Esophagus (tissue), 2 donors: ENCODE measurements at regions not wholly inside any gene's neighbourhood (a gene's known extent, or its start where the extent isn't known, plus 50 kb on each side); places are given as distances from the start of the nearest gene placed in this dataset.

Experiments used
- H3K27ac ChIP-seq, 2 donors: one replicate each; pipeline ENCODE4 v1.5.1; 2013; ENCODE audit warnings: low read depth in 2 of 2, mild to moderate bottlenecking in 2 of 2, inconsistent platforms in 1 of 2, low read length in 1 of 2, moderate library complexity in 1 of 2
- H3K27me3 ChIP-seq, 2 donors: one replicate each; pipeline ENCODE4 v1.6.1; 2013; ENCODE audit warnings: low read length in 2 of 2, control low read depth in 1 of 2, mild to moderate bottlenecking in 1 of 2; ENCODE audit not compliant: insufficient read depth in 2 of 2, control insufficient read depth in 1 of 2
- H3K36me3 ChIP-seq, 2 donors: one replicate each; pipeline ENCODE4 v1.6.1; 2013; ENCODE audit warnings: low read length in 1 of 2; ENCODE audit not compliant: control insufficient read depth in 2 of 2, insufficient read depth in 2 of 2
- H3K4me1 ChIP-seq, 2 donors: one replicate each; pipeline ENCODE4 v1.6.1; 2013; ENCODE audit warnings: low read length in 1 of 2; ENCODE audit not compliant: control insufficient read depth in 2 of 2, insufficient read depth in 2 of 2
- H3K4me3 ChIP-seq, 2 donors: one replicate each; pipeline ENCODE4 v1.5.1; 2013; ENCODE audit warnings: low read length in 2 of 2, mild to moderate bottlenecking in 2 of 2, low read depth in 1 of 2, moderate library complexity in 1 of 2
- H3K9me3 ChIP-seq, 2 donors: one replicate each; pipeline ENCODE4 v1.6.1; 2013; ENCODE audit warnings: mild to moderate bottlenecking in 2 of 2, low read depth in 1 of 2, low read length in 1 of 2, moderate library complexity in 1 of 2; ENCODE audit not compliant: control insufficient read depth in 2 of 2, insufficient read depth in 1 of 2
- WGBS, 2 donors: extraction: QIAGEN DNeasy Blood & Tissue Kit; methylation state at CpG; one replicate each; pipeline ENCODE4 v1.1.7; 2013; 5-methylcytosine and 5-hydroxymethylcytosine counted together
- donor health status: healthy with polysubstance abuse.
- donor health status: Bipolar disorder and iron deficiency.

- no peaks in the 10 kb centered on the region for H3K27me3 ChIP-seq
- no peaks in the 10 kb centered on the region for H3K36me3 ChIP-seq
- no peaks in the 10 kb centered on the region for H3K9me3 ChIP-seq
- no peak overlapping the region for H3K4me3 ChIP-seq
- 65 to 81% methylated on average over 4 of the region's 4 CpGs for WGBS, 2 donors
- H3K4me1 ChIP-seq = no peaks in the 10 kb centered on the region
- H3K27ac ChIP-seq = no peak overlapping the region
Observed at GRCh38 chr15:87755226-87755625, 501.3 kb downstream of the NTRK3 start.

GRCh38 chr15:87753539-87753938, 503.0 kb downstream of the NTRK3 start:
- no peaks in the 10 kb centered on the region for H3K36me3 ChIP-seq
- WGBS, 2 donors = 81 to 82% methylated on average over 11 of the region's 11 CpGs
- H3K4me1 ChIP-seq = no peaks in the 10 kb centered on the region
- no peaks in the 10 kb centered on the region for H3K27me3 ChIP-seq
- no peak overlapping the region for H3K4me3 ChIP-seq
- H3K9me3 ChIP-seq = no peaks in the 10 kb centered on the region
- H3K27ac ChIP-seq = no peak overlapping the region

DNA sequence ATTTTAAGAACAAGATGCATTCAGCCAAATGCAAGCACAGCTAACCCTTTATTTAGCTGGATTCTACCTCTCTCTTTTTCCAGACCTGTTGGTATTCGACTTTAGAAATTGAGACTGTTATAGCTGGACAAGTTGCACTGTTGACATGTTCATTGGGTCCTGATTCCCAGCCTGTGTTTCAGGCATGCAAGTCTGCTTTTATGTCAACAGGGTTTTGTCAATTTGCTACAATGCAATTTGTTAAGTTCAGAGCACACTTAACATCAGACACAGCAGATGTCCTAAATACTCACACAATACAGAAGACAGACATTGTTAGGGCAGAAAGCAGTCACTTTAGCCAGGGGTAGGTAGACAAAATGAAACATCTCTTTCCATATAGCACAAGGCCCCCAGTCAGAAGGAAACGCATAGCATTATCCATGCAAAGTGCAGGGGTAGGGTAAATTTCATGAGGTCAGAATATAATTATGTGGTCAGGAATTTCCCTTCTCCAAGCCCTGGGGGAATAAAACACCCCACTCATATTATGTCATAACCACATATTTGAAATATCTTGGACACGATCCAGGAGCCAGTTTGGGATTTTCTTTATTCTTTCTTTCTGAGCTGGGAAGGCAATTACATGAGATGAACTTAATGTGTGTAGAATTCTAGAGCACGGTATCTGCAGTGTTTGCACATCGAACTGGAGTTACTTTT, 504.1 kb downstream of the NTRK3 start:
- no peaks in the 10 kb centered on the region for H3K27me3 ChIP-seq
- no peak overlapping the region for H3K27ac ChIP-seq
- H3K36me3 ChIP-seq = no peaks in the 10 kb centered on the region
- H3K4me1 ChIP-seq = no peaks in the 10 kb centered on the region
- WGBS, 2 donors = 28 to 31% methylated on average over 5 of the region's 5 CpGs
- H3K4me3 ChIP-seq = no peak overlapping the region
- no peaks in the 10 kb centered on the region for H3K9me3 ChIP-seq

DNA sequence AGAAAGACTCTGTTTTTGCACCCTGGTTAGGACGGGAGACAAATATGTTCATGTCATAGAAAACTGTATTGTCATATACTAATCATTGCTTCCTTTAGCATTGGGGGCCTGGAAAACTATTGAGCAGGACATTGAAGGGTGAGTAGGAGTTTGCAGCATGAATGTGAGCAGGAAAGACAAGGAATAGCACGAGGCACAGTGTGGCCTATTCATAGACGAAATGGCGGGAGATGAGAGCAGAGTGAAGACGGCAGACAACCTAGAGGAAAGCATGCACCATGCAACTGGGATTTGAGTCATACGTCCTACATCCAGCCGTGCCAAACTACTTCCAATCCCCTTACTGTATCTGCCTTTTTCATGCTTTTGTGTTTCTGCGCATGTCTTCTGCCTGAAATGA, 508.1 kb downstream of the NTRK3 start:
- H3K36me3 ChIP-seq = no peaks in the 10 kb centered on the region
- H3K4me1 ChIP-seq = no peaks in the 10 kb centered on the region
- no peaks in the 10 kb centered on the region for H3K27me3 ChIP-seq
- H3K4me3 ChIP-seq = no peak overlapping the region
- WGBS, 2 donors = 88 to 90% methylated on average over 8 of the region's 8 CpGs
- no peaks in the 10 kb centered on the region for H3K9me3 ChIP-seq
- no peak overlapping the region for H3K27ac ChIP-seq

- no peak overlapping the region for H3K4me3 ChIP-seq
- WGBS, 2 donors = 69 to 84% methylated on average over 1 of the region's 1 CpG
- H3K27ac ChIP-seq = no peak overlapping the region
- H3K9me3 ChIP-seq = no peaks in the 10 kb centered on the region
- no peaks in the 10 kb centered on the region for H3K36me3 ChIP-seq
- no peaks in the 10 kb centered on the region for H3K4me1 ChIP-seq
- no peaks in the 10 kb centered on the region for H3K27me3 ChIP-seq
Observed at GRCh38 chr15:87747087-87747486, 509.5 kb downstream of the NTRK3 start.

GRCh38 chr15:87746333-87746732, 510.2 kb downstream of the NTRK3 start:
- Histone ChIP-seq H3K9me3 (no peaks in the 10 kb centered on the region), H3K36me3 (no peaks in the 10 kb centered on the region), H3K27me3 (no peaks in the 10 kb centered on the region), H3K4me1 (no peaks in the 10 kb centered on the region), H3K27ac (no peak overlapping the region), H3K4me3 (no peak overlapping the region)

- Histone ChIP-seq H3K4me1 (no peaks in the 10 kb centered on the region), H3K4me3 (no peak overlapping the region), H3K27me3 (no peaks in the 10 kb centered on the region), H3K36me3 (no peaks in the 10 kb centered on the region), H3K9me3 (no peaks in the 10 kb centered on the region), H3K27ac (no peak overlapping the region)
- 65 to 80% methylated on average over 2 of the region's 2 CpGs for WGBS, 2 donors
Observed at GRCh38 chr15:87744815-87745214, 511.7 kb downstream of the NTRK3 start.

GRCh38 chr15:87743562-87743961, 513.0 kb downstream of the NTRK3 start:
- no peaks in the 10 kb centered on the region for H3K4me1 ChIP-seq
- no peak overlapping the region for H3K4me3 ChIP-seq
- no peaks in the 10 kb centered on the region for H3K9me3 ChIP-seq
- H3K36me3 ChIP-seq = no peaks in the 10 kb centered on the region
- 42 to 44% methylated on average over 3 of the region's 3 CpGs for WGBS, 2 donors
- H3K27ac ChIP-seq = no peak overlapping the region
- H3K27me3 ChIP-seq = no peaks in the 10 kb centered on the region

DNA sequence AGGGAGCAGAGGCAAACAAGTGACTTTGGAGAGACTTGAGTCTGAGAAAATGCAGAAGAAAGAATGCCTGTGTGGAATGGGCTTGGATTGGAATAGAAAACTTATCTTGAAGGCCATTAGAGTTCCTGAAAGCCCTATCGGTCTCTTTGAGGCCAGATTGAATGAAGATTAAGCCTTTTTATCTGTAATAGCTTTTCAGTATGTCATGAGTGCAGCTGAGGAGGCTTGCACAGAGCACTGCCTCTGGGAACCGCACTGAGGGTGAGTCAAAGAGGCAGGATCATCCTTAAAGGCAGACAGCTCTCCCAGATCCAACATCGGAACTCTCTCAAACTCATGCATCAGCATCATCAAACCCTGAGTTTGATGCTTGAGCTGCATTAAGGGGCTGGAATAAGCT, 515.2 kb downstream of the NTRK3 start:
- no peaks in the 10 kb centered on the region for H3K36me3 ChIP-seq
- no peaks in the 10 kb centered on the region for H3K27me3 ChIP-seq
- no peak overlapping the region for H3K4me3 ChIP-seq
- no peak overlapping the region for H3K27ac ChIP-seq
- 69 to 76% methylated on average over 3 of the region's 3 CpGs for WGBS, 2 donors
- no peaks in the 10 kb centered on the region for H3K4me1 ChIP-seq
- peaks cover 0 to 3% of the 10 kb centered on the region in 2 donors for H3K9me3 ChIP-seq

DNA sequence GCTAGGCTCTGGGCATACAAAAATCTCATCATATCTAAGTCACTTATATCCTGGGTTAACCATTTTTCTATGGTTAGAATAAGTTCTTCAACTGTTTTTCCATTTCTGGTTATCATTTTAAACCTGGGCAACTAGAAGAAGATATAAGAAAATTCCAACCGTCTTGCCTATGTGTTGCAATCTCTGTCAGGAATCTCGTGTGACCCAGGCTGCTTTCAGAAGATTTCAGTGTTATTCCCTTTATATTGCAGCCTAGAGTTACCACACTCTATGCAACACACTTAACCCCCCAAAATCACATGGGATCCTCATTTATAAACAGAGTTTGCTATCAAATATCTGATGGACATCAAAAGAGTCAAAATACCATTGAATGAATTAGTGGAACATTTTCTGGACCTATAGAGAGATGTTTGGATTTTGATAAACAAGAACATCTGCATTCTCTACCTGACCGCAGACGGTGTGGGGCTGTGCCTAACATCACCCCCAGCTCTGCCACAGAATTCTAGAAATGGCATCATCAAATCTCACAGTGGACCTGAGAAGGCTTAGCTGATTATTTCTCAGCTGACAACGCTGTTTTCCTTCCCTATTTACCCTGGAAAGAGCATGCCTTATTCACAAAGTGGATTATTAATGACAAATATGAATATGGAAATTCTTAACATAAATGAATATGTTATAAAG, 515.7 kb downstream of the NTRK3 start:
- Histone ChIP-seq H3K4me3 (no peak overlapping the region), H3K36me3 (no peaks in the 10 kb centered on the region), H3K4me1 (no peaks in the 10 kb centered on the region), H3K9me3 (peaks cover 0 to 4% of the 10 kb centered on the region in 2 donors), H3K27ac (no peak overlapping the region), H3K27me3 (no peaks in the 10 kb centered on the region)
- WGBS, 2 donors = 71 to 80% methylated on average over 5 of the region's 5 CpGs
